RCC 7860 (cell line): ENCODE measurements at regions not wholly inside any gene's neighbourhood (a gene's known extent, or its start where the extent isn't known, plus 50 kb on each side); places are given as distances from the start of the nearest gene placed in this dataset.
"Not testable (repeated sequence)": the region's sequence is repeated elsewhere in the genome, so short reads cannot be mapped to it uniquely, and the experiment has no call there.

ENCODE experiments used
- DNase-seq: peaks from one replicate; pipeline ENCODE4 v3.0.0-alpha.2; 2015; ENCODE audit warnings: low spot score
- FAIRE-seq: peaks from 2 replicates; lab custom pipeline; 2012; peaks lifted over from hg19 to GRCh38; lab: Jason Lieb, UNC

DNA sequence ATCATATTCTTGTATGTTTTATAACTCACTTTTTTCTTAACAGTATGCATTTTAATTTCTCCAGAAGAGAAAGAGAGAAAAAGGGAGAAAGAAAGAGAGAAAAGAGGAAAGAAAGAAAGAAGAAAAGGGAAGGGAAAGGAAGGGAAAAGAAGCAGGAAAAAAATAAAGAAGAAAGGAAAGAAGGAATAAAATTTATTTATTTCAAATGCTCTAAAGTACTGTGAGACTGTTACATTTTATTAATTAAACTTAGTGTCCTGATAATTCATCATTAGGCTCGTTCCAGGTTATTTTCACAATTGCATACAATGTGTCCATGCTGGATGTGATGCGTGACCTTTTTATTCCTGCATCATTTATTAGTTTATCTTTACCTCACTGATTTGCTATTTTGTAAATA lies 1023.4 kb upstream of the KLHL29 start:
- no peak for DNase-seq
- no peak for FAIRE-seq

DNA sequence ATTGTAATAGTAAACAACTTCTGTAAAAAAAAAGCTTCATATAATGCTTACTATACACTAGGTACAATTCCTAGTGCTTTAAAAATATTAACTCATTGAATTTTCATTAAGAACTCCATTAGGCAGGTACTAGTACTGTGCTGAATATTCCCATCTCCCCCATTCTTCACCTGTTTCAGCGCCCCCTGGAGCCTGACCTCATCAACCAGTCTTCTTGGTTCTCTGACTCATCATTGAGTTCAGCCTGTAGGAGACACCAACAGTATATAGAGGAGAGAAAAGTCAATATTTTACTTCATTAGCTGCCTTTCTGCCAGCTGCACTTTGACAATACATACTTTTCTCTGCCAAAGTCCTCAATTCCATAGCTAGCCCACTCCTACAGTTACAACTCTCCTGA lies 1009.9 kb upstream of the KLHL29 start:
- FAIRE-seq (no peak), DNase-seq (no peak)

DNA sequence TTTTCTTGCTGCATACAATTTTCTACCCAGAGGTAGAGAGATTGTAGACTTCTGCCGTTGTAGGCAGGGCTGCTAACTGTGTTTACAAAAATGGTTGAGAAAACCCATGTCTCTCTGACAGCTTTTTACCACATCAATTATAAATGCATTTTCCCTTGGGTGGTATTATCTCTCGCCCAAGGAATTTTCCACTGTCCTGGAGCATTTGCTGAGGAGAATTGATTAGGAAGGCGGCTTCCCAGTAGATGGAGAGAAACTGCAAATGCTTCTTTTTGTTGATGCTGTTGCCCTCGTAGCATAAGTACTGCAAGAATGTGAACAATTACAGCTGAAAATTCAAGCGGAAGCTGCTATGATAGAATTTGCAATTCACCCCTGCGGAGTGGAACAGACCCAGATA lies 1007.7 kb upstream of the KLHL29 start:
- DNase-seq (no peak), FAIRE-seq (no peak)

DNA sequence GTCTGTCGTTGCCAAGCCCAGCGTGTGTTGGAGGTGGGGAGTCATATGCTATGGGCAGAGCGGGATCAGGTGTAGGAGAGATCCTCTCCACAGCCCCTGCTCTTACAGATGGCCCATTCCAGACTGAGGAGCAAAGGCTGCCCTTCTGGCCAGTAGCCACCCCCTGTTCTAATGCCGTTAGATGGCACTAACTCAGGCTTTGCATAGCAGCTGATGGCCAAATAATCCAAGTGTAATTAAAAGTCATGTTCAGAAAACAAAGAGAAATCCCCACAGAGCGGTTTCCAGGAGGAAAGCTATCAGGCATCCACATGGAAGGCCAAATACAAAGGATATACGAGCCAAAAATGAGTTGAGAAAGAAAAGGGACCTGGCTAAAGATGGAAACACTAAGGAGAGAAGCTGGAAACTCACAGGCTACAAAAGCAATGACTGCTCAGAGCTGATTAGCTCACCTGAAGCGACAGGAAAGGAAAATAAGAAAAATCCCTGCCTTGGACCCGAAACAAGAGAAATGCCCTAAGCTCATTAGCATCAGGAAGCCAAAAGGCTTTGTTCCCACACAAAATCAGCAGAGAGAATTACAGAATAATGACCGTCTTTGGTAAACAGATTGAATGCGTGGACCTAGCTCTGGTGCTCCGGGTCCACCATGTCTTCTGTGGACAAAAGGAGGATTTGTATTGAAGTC lies 1002.4 kb upstream of the KLHL29 start:
- DNase-seq, result no peak
- no peak for FAIRE-seq

DNA sequence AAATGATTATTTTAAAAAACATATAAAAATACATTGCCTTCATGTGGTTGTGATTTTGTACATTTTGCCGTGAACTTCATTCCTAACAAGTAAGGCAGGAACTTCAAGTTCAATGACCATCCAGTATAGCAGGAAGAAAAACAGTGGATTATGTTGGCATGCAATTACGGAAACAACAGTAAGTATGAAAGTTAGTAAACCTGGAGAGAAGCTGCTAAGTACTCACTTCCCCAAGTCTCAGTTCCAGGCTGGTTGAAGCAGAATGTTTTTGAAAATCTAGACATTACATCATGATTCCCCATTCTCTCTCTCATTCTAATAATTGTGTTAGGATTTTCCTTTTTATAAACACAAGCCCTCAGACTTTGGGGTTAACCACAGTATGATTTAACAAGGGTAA lies 987.1 kb upstream of the KLHL29 start:
- FAIRE-seq (no peak), DNase-seq (no peak)

DNA sequence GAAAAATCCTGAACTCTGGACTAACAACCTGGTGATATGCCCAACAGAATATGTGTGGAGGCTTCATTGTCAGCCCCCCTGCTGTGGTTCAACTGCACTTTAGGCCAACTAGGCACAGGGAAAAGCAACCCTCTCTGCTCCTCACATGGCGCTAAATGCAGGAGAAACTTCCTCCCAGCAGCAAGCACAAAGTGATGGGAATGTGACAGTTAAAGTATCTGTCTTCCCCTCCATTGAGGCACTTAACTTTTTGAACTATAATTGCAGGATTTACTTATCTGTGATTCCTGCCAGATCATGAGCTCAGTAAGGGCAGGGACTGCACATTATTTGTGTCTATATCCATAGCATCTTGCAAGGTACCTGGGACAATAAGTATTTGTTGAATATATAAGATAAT lies 981.2 kb upstream of the KLHL29 start:
- no peak for DNase-seq
- no peak for FAIRE-seq

DNA sequence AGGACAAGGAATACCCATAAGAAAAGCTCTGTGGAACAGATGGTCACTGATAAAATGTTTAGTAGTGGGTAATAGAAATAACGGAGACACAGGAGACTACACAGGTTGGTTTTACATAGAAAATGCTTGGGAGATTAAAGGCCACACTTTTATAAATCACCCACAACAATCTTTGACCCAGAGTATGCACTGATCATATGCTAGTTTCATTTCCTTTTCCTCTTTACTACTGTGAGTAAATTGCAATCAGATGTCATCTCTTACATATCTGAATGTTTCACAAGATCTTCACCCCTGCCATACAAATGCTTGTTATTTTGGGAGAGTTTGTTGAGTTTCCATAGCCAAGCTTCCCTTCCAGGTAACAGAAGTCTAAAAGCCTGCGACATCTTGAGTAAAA lies 978.4 kb upstream of the KLHL29 start:
- FAIRE-seq (no peak), DNase-seq (no peak)

DNA sequence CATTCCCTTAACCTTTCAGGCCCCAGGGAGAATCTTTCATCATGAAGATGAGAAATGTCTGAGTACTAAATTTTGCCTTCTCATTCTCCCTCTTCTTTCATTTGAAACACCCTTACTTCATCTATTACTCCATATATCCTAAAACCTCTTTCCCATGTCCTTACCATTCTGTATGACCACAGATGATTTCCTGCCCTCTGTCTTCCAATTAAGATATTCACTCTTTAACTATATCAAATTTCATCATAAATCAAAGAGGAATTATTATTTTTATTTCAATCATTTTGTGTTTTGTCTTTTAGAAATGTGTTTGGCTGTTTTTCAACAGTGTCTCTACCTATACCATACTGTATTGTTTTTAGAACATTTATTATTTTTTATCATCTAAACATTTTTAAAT lies 964.9 kb upstream of the KLHL29 start:
- FAIRE-seq (no peak), DNase-seq (no peak)

DNA sequence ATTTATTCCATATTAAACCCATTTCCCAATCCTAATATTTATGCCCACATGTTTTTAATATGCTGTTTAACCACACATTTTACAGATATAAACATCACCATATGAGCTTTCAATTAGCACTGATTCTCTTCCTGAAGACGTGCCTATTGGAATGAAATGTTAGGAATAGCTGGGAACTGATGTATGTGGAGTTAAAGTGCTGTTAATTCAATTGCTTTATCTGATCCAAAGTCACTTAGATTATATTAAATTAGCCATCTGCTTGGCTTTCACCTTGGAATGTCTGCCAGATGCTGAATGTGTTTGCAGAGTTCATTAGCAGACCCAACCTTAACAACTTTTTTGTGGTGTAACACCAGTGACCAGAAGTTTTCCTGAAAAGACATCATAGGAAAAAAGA lies 942.9 kb upstream of the KLHL29 start:
- FAIRE-seq, result no peak

DNA sequence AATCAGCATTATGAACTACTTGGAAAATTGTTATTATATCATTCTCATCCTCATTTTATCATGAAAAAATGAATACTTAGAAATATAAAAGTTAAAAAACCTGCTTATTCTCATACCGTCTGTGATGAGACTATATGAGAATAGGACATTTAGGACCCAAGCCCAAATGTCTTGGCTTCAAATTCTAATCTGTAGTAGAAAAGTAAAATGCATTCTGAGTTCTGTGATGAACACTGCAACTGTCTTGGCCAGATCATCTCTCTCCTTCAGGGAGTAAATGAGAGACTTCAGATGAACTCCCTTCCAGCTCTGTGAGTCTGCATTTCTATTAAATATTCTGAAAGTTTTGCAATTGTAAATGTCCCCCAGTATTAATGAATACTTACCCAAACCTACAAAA lies 940.7 kb upstream of the KLHL29 start:
- FAIRE-seq (no peak), DNase-seq (no peak)

More for the DNA sequence above, 942.9 kb upstream of the KLHL29 start:
- DNase-seq, result no peak

DNA sequence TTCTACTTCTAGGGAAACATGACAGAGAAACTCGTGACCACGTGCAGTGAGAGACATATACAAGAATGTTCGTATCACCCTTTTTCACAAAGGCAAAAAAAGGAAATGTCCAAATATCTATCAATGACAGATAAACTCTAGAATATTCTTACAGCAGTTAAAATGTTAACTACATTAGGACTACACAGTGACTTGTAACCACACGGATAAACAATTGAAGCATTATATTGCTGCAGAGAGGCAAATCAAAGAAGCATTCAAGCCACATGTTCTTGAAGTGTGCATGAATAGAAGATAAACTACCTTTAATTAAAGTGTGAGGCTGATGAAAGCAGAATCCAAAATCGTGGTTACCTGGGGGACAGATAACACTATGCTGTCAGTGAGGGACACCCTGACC lies 935.3 kb upstream of the KLHL29 start:
- FAIRE-seq, result no peak
- no peak for DNase-seq

DNA sequence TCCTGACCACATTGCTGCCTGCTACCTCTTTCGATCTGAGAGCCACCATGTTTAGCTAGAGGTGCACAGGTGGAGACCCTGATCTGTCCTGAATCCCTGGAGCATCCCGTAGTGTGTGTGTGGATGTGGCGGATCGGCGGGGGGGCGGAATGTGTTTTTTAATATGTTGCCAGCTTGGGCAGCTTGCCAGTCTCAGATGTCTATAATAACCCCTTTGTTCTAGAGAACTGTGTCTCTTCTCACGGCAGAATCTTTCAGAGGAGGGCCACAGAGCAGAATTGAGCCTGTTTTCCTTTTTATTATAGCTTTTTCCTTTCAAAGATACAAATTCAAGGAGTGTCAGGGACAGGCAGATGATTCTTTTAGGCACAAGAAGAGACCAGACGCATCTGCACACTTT lies 934.1 kb upstream of the KLHL29 start:
- DNase-seq (no peak), FAIRE-seq (no peak)

DNA sequence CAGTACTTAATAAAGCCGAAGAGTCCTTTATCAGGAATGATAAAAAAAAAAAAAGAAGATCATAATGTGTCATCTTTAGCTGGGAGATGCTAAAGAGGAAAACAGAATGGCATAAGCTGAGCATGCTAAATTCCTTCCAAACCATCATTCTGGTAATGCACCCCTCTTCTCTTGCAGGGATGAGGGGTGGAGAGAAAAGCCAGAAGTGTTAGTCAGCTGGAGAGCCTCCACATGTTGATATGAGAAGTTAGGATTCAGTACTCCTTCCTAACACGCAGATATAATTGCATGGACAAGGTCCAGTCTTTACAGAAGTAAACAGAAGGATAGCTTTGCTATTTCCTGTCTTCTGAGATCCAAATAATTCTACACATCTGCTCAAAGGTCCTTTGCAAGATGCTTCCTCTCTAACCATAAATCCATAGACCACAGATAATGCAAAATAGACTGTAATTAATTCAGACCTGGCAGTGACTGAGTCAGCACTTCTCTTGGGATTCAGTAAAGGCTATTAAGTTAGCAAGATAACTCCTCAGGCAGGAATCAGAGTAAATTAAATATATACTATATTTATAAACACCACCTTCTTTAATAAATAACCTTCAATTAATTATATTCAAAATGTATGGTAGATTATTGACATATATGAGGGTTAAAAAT lies 930.0 kb upstream of the KLHL29 start:
- FAIRE-seq (no peak), DNase-seq (no peak)

DNA sequence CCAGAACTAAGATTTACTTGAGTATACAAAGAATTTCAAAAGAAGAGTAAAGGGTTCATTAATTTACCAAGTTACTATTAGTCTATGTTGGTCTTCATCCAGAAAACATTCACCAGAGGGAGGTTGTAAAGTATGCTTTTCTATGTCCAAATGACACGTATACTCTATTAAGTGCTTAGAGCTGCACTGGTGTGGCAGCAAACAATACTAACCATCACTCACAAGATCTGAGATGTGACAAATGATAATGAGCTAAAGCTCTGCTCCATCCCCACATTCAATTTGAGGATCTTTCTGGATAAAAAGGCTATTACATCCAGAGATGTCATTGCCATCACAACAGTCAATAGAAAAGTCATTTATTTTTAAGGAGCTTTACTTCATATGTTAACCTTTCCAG lies 926.5 kb upstream of the KLHL29 start:
- no peak for FAIRE-seq
- no peak for DNase-seq

DNA sequence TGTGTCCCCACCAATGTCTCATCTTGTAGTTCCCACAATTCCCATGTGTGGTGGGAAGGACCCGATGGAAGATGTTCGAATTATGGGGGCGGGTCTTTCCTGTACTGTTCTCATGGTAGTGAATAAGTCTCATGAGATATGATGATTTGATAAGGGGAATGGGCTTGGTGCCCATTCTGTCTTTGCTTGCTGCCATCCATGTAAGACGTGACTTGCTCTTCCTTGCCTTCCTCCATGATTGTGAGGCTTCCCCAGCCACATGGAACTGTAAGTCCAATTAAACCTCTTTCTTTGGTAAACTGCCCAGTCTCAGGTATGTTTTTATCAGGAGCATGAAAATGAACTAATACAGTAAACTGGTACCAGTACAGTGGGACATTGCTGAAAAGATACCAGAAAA lies 909.9 kb upstream of the KLHL29 start:
- DNase-seq, FAIRE-seq: not testable (repeated sequence)

DNA sequence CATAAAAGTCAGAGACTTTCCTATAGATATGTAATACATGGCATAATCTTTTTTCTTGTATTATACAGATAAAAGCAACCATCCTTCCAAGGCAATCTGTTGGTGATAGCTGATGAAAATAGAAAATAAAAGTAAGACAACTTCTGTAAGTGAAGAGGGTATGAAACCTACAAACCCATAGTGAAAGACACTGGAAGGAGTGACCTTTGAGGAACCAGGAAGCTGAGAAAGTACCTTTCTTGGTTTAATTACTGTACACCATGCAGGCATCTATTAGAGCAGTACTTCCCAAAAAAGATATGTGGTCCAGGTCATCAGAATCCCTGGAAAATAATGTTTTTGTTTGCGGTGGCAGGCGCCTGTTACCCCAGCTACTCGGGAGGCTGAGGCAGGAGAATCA lies 906.6 kb upstream of the KLHL29 start:
- DNase-seq (no peak), FAIRE-seq (no peak)

DNA sequence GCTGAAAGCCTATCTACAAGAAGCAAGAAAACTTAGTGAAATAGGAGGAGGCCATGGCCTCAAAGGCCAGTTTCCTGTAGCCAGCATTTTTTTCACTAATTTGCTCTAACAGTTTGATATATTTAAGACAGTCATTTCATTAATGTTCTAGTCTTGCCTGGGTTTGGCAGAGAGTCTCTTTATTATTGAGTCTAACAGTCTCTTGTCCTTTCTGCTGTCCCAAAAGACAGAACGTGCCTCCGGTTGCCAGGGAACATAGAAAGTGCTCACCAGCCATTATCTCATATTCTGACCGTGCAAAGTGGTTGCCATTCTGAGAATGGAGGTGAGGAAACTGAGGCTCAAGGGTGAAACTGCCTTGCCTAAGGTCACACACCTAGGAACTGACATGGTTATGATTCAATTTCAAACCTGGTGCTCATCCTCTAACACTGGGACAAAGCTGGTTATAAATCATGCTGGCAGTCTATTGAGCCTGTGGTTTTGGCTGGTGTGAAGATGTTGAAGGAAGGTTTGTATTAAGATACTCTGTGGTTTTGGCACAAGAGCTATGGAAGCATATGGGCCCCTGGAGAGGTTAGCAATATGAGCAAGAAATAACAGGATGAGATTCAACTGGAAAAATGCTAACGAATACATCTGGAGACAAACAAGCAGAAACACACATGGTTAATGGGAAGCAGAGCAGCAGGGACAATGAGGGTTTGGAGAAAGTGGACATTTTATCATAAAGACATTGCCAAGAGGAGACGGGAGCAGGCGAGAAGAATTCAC lies 903.3 kb upstream of the KLHL29 start:
- no peak for FAIRE-seq
- no peak for DNase-seq

DNA sequence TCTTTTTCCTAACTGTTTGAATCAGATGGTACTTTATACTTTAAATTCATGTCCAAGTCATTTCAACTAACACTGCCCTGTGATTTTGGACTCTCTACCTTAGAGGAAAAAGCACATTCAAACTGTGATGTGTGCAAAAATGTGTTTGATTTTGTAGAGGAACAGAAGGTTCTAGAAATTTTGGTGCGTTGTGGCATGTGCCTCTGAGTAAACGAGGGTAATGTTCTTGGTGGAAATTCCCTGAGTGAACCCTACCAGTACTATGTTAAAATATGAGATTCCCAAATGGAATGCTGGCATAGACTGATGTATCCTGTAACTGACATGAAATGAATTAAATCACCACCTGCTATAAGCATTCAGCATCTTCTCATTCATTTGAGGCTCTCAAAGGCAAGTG lies 901.9 kb upstream of the KLHL29 start:
- no peak for FAIRE-seq

DNA sequence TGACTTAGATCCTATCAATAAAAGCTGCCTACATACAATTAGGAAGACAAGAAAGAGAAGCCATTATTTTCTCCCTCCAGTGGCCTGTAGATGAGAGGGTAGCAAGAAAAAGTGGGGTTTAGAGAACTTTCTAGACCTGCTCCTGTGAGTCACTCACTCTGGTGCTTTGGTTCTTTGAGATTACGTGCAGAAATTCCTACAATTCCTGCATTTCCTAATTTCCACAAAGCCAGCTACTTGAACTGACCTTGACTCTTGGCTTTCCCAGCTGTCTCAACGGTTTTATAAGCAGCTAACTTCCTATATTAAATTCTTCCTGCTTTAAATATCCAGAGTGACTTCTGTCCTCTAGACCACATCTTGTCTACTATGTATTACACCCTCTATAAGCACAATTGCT lies 899.5 kb upstream of the KLHL29 start:
- no peak for DNase-seq
- FAIRE-seq, result no peak

More for the DNA sequence above, 901.9 kb upstream of the KLHL29 start:
- no peak for DNase-seq

DNA sequence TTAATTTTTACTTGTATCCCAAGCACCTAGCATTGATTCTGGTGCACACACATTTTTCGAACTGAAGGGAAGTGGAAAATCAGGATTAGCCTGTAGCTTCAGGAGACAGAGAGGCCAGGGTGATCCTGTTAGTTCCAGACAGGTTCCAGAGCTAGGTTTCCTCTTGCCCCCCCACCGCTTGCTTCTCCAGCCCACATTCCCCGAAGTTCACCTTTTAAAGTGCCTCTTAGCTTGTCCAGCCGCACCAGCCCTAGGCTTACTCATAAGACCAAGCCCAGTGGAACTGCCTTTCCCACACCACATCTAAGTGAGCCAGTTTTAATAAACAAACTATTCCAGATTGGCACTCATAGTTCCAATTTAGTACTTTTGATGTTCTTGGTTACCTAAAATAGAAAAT lies 898.6 kb upstream of the KLHL29 start:
- DNase-seq (no peak), FAIRE-seq (no peak)

DNA sequence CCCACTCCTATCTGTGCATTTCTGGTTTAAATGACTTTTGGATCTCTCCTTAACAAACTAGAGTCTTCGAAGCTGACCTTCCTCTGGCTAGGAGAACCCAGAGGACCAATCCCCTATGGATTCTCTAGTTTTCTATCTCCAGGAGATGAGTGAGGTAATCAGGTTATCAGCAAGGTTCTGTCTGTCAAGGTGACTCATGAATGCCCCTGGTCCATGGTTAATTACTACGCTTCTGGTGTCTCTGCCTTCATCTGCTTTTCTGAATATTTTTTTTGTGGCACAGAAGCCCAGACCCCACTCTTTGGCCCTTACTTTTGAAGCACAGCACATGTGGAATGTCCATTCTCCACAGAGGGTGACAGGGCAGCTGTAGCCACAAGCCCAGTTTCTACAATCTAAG lies 897.9 kb upstream of the KLHL29 start:
- no peak for FAIRE-seq
- no peak for DNase-seq

DNA sequence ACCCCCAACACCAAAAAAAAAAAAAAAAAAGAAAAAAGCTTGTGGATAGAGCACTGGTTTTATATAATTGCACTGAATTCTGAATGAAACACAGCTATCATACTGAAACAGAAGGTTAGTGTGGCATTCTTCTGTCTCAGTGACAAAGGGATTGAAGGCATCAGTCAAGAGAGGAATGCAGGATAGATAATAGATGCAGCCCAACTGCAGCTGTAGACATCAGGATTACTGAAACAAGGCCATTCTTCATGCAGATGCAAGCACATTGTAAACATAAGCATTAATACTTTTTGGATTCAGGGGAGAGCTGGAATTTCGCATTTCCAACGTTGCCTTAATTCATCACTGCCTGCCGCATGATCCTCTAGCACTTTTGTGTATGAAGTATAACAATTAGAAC lies 897.4 kb upstream of the KLHL29 start:
- FAIRE-seq (no peak), DNase-seq (no peak)
